ENCODE measurements at regions not wholly inside any gene's neighbourhood (a gene's known extent, or its start where the extent isn't known, plus 50 kb on each side); places are given as distances from the start of the nearest gene placed in this dataset.

- Mint-ChIP-seq H3K27ac (no peak overlapping the region), H3K9me3 (no peaks in the 10 kb centered on the region), H3K36me3 (no peaks in the 10 kb centered on the region), H3K4me3 (no peak overlapping the region), H3K4me1 (no peaks in the 10 kb centered on the region), H3K27me3 (no peaks in the 10 kb centered on the region)
- ATAC-seq, result no peak
Observed at GRCh38 chr4:100576570-100576969, 58.7 kb upstream of the EMCN start.

GRCh38 chr4:100574607-100575006 lies 56.8 kb upstream of the EMCN start:
- Mint-ChIP-seq H3K36me3 (no peaks in the 10 kb centered on the region), H3K9me3 (no peaks in the 10 kb centered on the region), H3K27me3 (no peaks in the 10 kb centered on the region), H3K4me3 (no peak overlapping the region), H3K27ac (no peak overlapping the region), H3K4me1 (no peaks in the 10 kb centered on the region)
- ATAC-seq, result no peak

- ATAC-seq, result no peak
- Mint-ChIP-seq H3K9me3 (no peaks in the 10 kb centered on the region), H3K27me3 (no peaks in the 10 kb centered on the region), H3K4me1 (peaks cover 26% of the 10 kb centered on the region), H3K36me3 (no peaks in the 10 kb centered on the region), H3K27ac (no peak overlapping the region), H3K4me3 (no peak overlapping the region)
Observed at GRCh38 chr4:100569196-100569595, 51.4 kb upstream of the EMCN start.

Data from stimulated activated memory B cell treated with anti-CD40 and anti-IgM and Interleukin-4, amounts not matched to agents 10 μg/mL and 1 μg/mL and 100 μg/mL, for 72 hours (primary cell).